Ascending aorta (tissue), 2 donors: ENCODE measurements at regions not wholly inside any gene's neighbourhood (a gene's known extent, or its start where the extent isn't known, plus 50 kb on each side); places are given as distances from the start of the nearest gene placed in this dataset.
A peak's percentile ranks its signal among the peaks of the same experiment; 100 is the strongest.

Experiments used
- DNase-seq, 2 donors: peaks; one replicate each; pipeline ENCODE4 v3.0.0-alpha.2; 2019; ENCODE audit warnings: low spot score in 2 of 2
- H3K27ac ChIP-seq, 2 donors: fragments of 200-600 bp; sonication (generic); one replicate each; pipeline ENCODE4 v1.5.1; 2016 to 2017; ENCODE audit warnings: mild to moderate bottlenecking in 1 of 2
- H3K27me3 ChIP-seq: fragments of 200-600 bp; sonication (generic); one replicate; pipeline ENCODE4 v1.5.1; 2017
- H3K36me3 ChIP-seq, 2 donors: fragments of 200-600 bp; sonication (generic); one replicate each; pipeline ENCODE4 v1.5.1; 2016
- H3K4me1 ChIP-seq, 2 donors: fragments of 200-600 bp; sonication (generic); one replicate each; pipeline ENCODE4 v1.5.1; 2016 to 2017; ENCODE audit warnings: mild to moderate bottlenecking in 1 of 2
- H3K4me3 ChIP-seq, 2 donors: fragments of 200-600 bp; sonication (generic); one replicate each; pipeline ENCODE4 v1.5.1; 2016 to 2017; ENCODE audit warnings: mild to moderate bottlenecking in 1 of 2
- H3K9me3 ChIP-seq, 2 donors: fragments of 200-600 bp; sonication (generic); one replicate each; pipeline ENCODE4 v1.5.1; 2016
- CTCF ChIP-seq, 3 experiments: fragments of 200-600 bp in 2 of 3; fragments of 450-650 bp in 1 of 3; sonication (generic) in 2 of 3; IDR thresholded peaks; one replicate each; pipeline ENCODE4 v1.5.1; 2016 to 2019; ENCODE audit warnings: antibody characterized with exemption in 3 of 3, mild to moderate bottlenecking in 1 of 3, moderate library complexity in 1 of 3
- intact Hi-C: fragments of 100-400 bp; cut with DNase I; formaldehyde crosslinking; loops from one replicate; pipeline ENCODE4 v1.15.1; 2023

GRCh38 chr2:20917287-20917660, 94.4 kb upstream of the LDAH start:
- no peaks in the 10 kb centered on the region for H3K27me3 ChIP-seq
- peaks cover 0 to 10% of the 10 kb centered on the region in 2 donors for H3K4me1 ChIP-seq
- no peak for DNase-seq
- intact Hi-C loops, result loop anchor here (5.0 kb wide), 1 partner anchor 235 kb away; no protein-coding TSS in a partner anchor
- no peaks in the 10 kb centered on the region for H3K9me3 ChIP-seq
- no peaks in the 10 kb centered on the region for H3K36me3 ChIP-seq
- peak overlapping the region; percentile 53 to 62 for H3K27ac ChIP-seq
- no peak overlapping the region for H3K4me3 ChIP-seq
- TF ChIP-seq CTCF (IDR thresholded peaks at IDR 0.05), result no peak

DNA sequence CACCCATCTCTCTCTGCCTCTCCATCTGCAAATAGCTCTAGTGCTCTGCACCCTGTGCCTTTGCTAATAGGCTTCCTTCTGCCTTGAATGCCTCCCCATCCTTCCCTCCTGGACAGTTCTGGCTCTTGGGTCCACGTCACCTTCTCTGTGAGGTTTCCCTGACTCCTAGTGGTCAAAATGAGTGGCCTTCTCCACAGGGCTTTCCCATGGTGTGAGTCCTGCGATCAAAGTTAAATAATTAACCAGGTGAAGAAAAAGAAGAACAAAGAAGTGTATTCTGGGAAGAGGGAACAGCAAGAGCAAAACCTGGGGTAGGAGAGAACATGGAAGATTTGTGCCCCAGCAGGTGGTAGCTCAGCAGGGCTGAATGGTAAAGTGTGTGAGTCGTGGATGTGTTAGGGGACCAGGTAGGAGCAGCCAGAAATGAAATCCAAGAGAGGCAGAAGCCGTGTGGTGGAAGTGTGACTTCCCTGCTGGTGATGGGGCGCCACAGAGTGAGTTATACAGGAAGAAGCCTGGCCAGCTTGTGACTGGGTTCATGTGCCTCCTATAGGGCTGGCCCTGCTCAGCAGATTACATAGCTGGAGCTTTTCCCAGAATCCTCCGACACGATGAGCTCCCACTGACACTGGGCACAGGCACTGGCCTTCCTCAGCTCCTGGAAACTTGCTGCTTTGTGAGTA, 93.8 kb upstream of the LDAH start:
- Histone ChIP-seq H3K4me3 (no peak overlapping the region), H3K27ac (peak overlapping the region; percentile 53 to 62), H3K36me3 (no peaks in the 10 kb centered on the region), H3K4me1 (peaks cover 0 to 10% of the 10 kb centered on the region in 2 donors), H3K9me3 (no peaks in the 10 kb centered on the region), H3K27me3 (no peaks in the 10 kb centered on the region)
- no peak for DNase-seq
- intact Hi-C loops, result loop anchor here (5.0 kb wide), 1 partner anchor 234 kb away; no protein-coding TSS in a partner anchor
- TF ChIP-seq CTCF (IDR thresholded peaks at IDR 0.05), result peak in 2 of 3 experiments; percentile 23 to 41

- intact Hi-C loops, result loop anchor here (5.0 kb wide), 1 partner anchor 233 kb away; no protein-coding TSS in a partner anchor
- no peak for TF ChIP-seq CTCF (IDR thresholded peaks at IDR 0.05)
- H3K4me1 ChIP-seq, result peaks cover 0 to 10% of the 10 kb centered on the region in 2 donors
- no peaks in the 10 kb centered on the region for H3K27me3 ChIP-seq
- DNase-seq, result no peak
- no peaks in the 10 kb centered on the region for H3K9me3 ChIP-seq
- no peak overlapping the region for H3K27ac ChIP-seq
- H3K4me3 ChIP-seq, result no peak overlapping the region
- H3K36me3 ChIP-seq, result no peaks in the 10 kb centered on the region
Measured at GRCh38 chr2:20915271-20915670, 92.4 kb upstream of the LDAH start.

GRCh38 chr2:20914771-20915170, 91.9 kb upstream of the LDAH start:
- peaks cover 0 to 10% of the 10 kb centered on the region in 2 donors for H3K4me1 ChIP-seq
- no peak overlapping the region for H3K4me3 ChIP-seq
- H3K27me3 ChIP-seq, result no peaks in the 10 kb centered on the region
- intact Hi-C loops, result loop anchor here (5.0 kb wide), 1 partner anchor 232 kb away; no protein-coding TSS in a partner anchor
- TF ChIP-seq CTCF (IDR thresholded peaks at IDR 0.05), result no peak
- no peak overlapping the region for H3K27ac ChIP-seq
- H3K36me3 ChIP-seq, result no peaks in the 10 kb centered on the region
- no peak for DNase-seq
- H3K9me3 ChIP-seq, result no peaks in the 10 kb centered on the region

DNA sequence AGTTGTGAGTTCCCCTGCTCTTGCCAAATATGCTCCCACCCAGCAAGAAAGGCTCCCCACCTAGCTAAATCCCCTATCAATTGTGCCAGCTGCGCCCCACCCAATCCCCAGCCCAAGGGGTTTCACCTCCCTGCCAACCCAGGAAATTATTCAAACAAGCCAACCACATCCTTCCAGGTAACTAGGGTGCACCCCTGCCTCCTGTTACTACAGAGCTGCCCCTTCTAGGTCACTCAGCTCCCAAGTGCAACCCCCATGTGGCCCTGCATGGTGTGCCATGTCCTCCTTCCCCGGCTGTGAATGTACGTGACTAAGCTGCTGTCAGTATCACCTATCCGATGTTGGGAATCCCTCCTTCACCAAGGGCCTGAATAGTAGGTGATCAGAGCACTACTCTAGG, 91.2 kb upstream of the LDAH start:
- H3K4me3 ChIP-seq, result no peak overlapping the region
- no peaks in the 10 kb centered on the region for H3K9me3 ChIP-seq
- H3K4me1 ChIP-seq, result peaks cover 0 to 10% of the 10 kb centered on the region in 2 donors
- intact Hi-C loops, result no loop called here
- no peaks in the 10 kb centered on the region for H3K36me3 ChIP-seq
- TF ChIP-seq CTCF (IDR thresholded peaks at IDR 0.05), result no peak
- H3K27me3 ChIP-seq, result no peaks in the 10 kb centered on the region
- H3K27ac ChIP-seq, result no peak overlapping the region
- no peak for DNase-seq
